ENCODE measurements at regions not wholly inside any gene's neighbourhood (a gene's known extent, or its start where the extent isn't known, plus 50 kb on each side); places are given as distances from the start of the nearest gene placed in this dataset.

DNA sequence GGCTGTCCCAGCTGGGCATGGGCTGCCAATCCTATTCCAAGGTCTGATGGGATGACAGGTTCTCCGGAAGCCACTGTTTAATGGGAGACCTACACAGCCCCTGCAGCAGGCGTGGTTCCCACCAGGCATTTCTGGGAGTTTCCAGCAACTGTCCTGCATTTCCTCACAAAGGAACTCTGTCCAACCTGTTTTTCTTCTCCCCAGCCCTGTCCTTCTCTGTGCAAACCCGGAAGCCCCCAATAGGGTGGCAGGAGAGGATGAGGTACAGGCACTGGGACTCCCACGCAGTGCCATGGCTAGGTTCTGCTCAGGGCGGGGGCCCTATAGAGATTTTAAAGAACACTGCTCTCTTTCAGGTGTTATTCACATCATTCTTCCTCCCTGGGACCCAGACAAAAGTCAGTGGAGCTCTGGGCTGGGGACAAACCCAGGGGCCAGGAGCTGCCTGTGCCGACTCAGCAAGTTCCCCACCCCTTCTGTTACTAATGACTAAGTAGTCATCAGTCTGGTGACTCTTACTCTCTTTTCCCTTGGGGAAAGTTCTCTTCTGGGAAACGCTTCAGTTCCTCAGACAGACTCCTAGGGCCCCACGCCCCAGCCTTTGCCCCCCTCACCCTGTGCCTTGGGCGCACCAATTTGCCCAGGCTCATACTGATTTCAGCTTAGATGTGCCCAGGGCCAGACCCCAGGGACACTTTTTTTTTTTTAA, 97.7 kb downstream of the CD47 start:
- Histone ChIP-seq H3K4me3 (no peak overlapping the region), H3K36me3 (replicated peaks) (no peaks in the 10 kb centered on the region), H3K27me3 (ENCODE audit: low read depth) (no peaks in the 10 kb centered on the region), H3K9me3 (no peaks in the 10 kb centered on the region), H3K4me1 (no peaks in the 10 kb centered on the region; the same call in 1 of the 2 replicates)
- in situ Hi-C loops (cut with MboI; ENCODE audit: low sequenced_read_pairs): no loop called here
- no peak for DNase-seq (ENCODE audit: low spot score in 2 of 2)

DNA sequence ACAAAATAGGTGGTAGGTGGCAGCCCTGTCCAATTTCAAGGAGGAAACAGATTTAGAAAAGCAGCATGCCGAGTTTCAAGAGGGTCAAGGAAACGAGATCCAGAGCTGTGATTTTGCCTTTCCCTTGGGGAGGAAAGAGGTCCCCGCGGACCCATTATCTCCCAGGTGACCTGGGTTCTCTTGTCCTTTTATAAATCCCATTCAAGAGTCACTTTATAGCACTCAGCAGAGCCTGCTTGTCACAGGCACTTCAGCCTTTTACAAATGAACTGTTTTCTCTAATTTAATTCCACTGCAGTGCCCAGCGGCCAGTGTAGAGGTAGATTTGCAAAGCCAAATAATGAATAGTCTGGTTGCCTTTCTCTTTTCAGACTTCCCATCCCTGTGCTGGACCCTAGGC, 99.9 kb downstream of the CD47 start:
- DNase-seq (ENCODE audit: low spot score in 2 of 2): no peak
- Histone ChIP-seq H3K9me3 (no peaks in the 10 kb centered on the region), H3K36me3 (replicated peaks) (no peaks in the 10 kb centered on the region), H3K4me3 (no peak overlapping the region), H3K4me1 (no peaks in the 10 kb centered on the region), H3K27me3 (ENCODE audit: low read depth) (no peaks in the 10 kb centered on the region)
- in situ Hi-C loops (cut with MboI; ENCODE audit: low sequenced_read_pairs): no loop called here

DNA sequence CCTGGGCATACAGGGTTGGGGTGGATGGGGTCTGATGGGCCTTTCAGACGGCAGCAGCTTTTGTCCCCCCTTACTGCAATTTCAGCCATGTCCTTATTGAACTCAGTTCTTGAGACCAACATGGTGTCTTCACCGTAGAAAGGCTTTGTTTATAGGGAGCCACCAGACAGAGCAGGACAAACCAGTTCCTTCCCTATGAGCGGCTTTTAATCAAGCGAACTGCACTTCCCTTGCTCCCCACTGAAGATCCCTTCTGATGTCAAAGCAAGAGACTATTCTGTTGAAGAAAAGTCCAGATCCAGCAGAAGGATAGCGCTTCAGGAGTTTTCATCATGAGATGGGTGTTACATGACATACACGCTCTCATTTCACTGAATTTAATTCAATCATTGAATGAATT, 100.4 kb downstream of the CD47 start:
- Histone ChIP-seq H3K27me3 (ENCODE audit: low read depth) (no peaks in the 10 kb centered on the region), H3K36me3 (replicated peaks) (no peaks in the 10 kb centered on the region), H3K4me3 (no peak overlapping the region), H3K9me3 (no peaks in the 10 kb centered on the region), H3K4me1 (no peaks in the 10 kb centered on the region)
- in situ Hi-C loops (cut with MboI; ENCODE audit: low sequenced_read_pairs): no loop called here
- no peak for DNase-seq (ENCODE audit: low spot score in 2 of 2)

DNA sequence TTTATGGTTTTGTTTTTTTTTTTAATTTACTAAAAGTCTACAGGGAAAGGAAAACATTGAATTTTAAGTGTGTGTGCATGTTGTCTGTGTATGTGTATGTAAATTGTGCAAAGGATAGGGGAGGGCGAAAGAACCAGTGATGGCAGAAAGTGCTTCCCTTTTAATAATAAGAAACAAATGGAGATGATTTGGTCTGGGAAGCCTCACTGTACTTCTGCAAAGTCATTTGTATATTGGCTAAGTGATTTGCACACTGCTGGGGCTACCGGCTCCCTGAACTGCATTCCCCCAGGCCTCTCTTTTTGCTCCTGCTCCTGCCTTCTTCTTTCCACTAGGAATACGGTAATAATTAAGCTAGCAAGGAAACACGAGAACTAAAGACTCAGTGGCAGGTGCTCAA, 101.2 kb downstream of the CD47 start:
- Histone ChIP-seq H3K9me3 (no peaks in the 10 kb centered on the region), H3K36me3 (replicated peaks) (no peaks in the 10 kb centered on the region), H3K4me3 (no peak overlapping the region), H3K4me1 (no peaks in the 10 kb centered on the region; the same call in 1 of the 2 replicates), H3K27me3 (ENCODE audit: low read depth) (no peaks in the 10 kb centered on the region)
- in situ Hi-C loops (cut with MboI; ENCODE audit: low sequenced_read_pairs): no loop called here
- no peak for DNase-seq (ENCODE audit: low spot score in 2 of 2)

DNA sequence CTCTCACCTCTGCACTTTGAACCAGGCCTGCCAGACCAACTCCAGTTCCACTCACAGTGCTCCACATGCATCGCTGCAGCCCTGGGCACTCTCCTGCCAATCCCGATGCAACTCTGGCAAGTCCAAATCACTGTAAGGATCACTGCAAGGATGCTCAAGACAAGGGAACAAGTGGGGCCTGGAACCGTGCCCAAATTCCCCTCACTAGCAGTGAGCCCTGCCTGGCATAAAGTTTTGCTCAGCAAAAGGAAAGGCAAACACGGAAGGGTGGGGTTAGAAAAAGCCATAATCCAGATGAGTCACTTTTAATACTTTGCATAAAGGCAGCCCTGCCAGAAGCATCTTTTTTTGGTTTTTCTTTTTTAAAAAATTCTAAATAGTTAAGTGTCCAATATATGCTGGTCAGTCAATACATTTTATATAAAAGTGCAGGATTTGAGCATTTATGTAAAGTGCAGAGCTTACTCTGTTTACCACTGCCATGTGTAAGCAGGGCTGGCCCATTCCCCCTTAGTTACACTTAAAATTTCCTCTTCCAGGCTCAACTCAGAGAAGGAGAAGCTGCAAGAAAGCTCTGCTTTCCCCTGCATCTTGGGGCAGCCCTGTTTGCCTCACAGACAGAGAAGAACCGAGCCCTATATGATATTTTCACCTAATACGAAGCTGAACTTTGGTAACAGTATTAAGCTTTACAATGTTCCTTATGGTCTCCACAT, 102.2 kb downstream of the CD47 start:
- Histone ChIP-seq H3K27me3 (ENCODE audit: low read depth) (no peaks in the 10 kb centered on the region), H3K9me3 (no peaks in the 10 kb centered on the region), H3K4me3 (no peak overlapping the region), H3K4me1 (no peaks in the 10 kb centered on the region; the same call in 1 of the 2 replicates), H3K36me3 (replicated peaks) (no peaks in the 10 kb centered on the region)
- peak; percentile 3 to 63 for DNase-seq (ENCODE audit: low spot score in 2 of 2)
- in situ Hi-C loops (cut with MboI; ENCODE audit: low sequenced_read_pairs): no loop called here

DNA sequence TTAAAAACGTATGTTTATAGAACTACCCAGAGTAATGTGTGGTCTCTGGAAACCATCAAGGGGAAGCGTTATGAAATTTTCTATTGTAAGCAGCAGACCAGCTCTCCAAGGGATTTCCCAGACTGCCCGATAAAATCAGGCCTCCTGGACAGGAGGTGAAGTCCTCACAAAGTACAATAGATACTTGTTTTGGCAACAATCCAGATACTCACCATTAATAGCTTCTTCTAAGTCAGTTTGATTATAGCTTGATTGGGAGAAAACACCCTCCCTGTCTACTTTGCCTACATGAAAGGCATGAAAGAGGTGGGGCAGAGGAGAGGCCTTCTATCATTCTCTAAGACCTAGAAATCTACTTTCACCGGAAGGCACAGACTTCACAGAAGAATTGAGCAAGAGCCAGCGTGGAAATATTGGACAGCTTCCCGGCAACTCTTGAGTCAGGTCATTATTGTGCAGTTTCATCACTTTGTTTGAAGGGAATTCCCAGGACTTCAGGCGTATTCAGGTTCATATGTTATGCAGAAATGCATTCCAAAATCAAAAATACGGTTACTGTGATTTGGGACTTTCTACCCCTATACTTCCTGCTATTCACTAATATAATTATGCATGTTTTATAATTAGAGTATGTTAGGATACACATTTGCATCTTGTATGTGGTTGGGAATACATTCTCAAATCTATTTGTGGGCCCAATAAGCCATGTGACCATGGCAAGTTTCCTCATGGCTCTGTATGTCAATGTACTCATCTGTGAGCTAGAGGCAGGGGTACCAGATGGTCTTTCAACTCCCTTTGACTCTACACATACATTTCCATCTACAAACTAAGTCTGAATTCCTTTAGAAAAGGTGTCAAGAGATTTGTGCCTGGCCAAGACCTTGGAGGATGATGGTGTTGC, 103.5 kb downstream of the CD47 start:
- Histone ChIP-seq H3K27me3 (ENCODE audit: low read depth) (no peaks in the 10 kb centered on the region), H3K4me1 (no peaks in the 10 kb centered on the region; the same call in 1 of the 2 replicates), H3K36me3 (replicated peaks) (no peaks in the 10 kb centered on the region), H3K9me3 (no peaks in the 10 kb centered on the region), H3K4me3 (no peak overlapping the region)
- DNase-seq (ENCODE audit: low spot score in 2 of 2): no peak
- in situ Hi-C loops (cut with MboI; ENCODE audit: low sequenced_read_pairs): no loop called here

DNA sequence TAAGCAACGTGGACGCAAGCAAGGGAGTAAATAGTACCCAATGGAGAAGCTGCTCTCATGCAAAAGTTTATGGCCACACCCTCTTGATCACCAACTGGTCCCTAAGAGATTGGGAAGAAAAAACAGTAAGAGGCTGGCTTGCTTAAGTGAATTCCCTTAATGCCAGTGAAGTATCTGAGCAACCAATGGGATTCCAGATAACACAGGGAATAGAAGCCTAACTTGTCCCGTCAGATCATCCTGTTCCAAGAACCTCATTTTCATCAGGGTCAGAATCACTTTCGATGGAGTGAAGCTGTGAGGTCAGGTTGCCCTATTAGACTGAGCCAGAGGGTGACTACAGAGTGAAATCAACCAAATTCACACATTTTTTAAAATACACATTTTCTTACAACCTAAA, 104.3 kb downstream of the CD47 start:
- Histone ChIP-seq H3K27me3 (ENCODE audit: low read depth) (no peaks in the 10 kb centered on the region), H3K4me1 (no peaks in the 10 kb centered on the region; the same call in 1 of the 2 replicates), H3K4me3 (no peak overlapping the region), H3K9me3 (no peaks in the 10 kb centered on the region), H3K36me3 (replicated peaks) (no peaks in the 10 kb centered on the region)
- DNase-seq (ENCODE audit: low spot score in 2 of 2): no peak
- in situ Hi-C loops (cut with MboI; ENCODE audit: low sequenced_read_pairs): no loop called here

DNA sequence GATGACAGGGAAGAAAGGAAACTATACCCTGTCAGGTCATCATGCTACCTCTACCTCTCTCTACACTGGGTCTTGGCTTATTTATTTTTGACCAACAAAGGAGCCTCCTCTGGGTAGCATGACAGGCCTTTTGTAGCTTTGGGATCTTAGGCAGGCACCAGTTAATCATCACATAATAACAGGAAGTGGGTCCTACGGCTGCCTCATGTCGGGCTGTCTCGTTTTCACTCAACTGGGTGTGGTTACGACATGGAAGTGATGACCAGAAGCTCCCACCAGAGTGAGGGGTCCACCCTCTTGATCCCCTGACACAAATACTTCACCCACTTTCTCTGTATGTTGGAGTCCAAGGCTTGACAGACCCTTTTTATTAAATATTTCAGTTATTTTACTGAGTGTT, 105.3 kb downstream of the CD47 start:
- Histone ChIP-seq H3K27me3 (ENCODE audit: low read depth) (no peaks in the 10 kb centered on the region), H3K4me1 (no peaks in the 10 kb centered on the region; the same call in 1 of the 2 replicates), H3K4me3 (no peak overlapping the region), H3K9me3 (no peaks in the 10 kb centered on the region), H3K36me3 (replicated peaks) (no peaks in the 10 kb centered on the region)
- no peak for DNase-seq (ENCODE audit: low spot score in 2 of 2)
- in situ Hi-C loops (cut with MboI; ENCODE audit: low sequenced_read_pairs): no loop called here

DNA sequence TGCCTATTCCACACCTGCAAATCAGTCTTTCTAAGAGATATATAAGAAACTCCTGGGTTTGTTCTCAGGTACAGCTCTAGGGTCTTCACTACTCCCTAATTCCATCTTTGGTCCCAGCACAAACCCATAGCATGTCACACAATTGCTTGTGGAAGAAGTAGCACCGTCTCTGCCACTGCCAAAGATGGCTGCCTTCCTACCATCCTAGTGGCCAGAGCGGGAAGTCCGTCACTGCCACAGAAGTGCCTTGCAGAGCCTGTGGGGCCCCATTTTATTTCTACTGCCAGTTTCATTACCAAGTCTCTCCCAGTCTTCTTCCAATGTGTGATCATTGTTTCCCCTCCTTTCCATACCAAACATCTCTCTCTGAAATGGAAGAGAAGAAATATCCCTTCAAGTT, 107.6 kb downstream of the CD47 start:
- Histone ChIP-seq H3K27me3 (ENCODE audit: low read depth) (no peaks in the 10 kb centered on the region), H3K4me3 (no peak overlapping the region), H3K9me3 (no peaks in the 10 kb centered on the region), H3K36me3 (replicated peaks) (no peaks in the 10 kb centered on the region), H3K4me1 (no peaks in the 10 kb centered on the region; the same call in 1 of the 2 replicates)
- in situ Hi-C loops (cut with MboI; ENCODE audit: low sequenced_read_pairs): no loop called here
- no peak for DNase-seq (ENCODE audit: low spot score in 2 of 2)

DNA sequence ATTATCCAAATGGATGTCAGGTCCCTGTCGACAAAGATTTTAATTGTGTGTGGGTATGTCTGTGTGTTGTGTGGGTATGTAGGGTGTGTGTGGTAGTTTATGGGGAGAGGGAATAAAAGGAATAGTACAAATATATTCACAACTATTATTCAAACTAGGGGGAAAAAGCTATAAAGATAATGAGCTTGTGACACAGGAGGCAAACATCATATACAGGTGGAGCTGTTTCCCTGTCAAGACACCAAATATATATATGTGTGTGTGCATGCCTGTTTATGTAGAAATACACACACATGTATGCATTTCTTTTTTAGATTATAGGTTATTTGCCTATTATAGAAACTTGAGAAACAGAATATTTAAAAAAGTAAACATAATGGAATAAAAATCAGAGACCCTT, 108.7 kb downstream of the CD47 start:
- Histone ChIP-seq H3K4me1 (no peaks in the 10 kb centered on the region; the same call in 1 of the 2 replicates), H3K4me3 (no peak overlapping the region), H3K27me3 (ENCODE audit: low read depth) (no peaks in the 10 kb centered on the region), H3K36me3 (replicated peaks) (no peaks in the 10 kb centered on the region), H3K9me3 (no peaks in the 10 kb centered on the region)
- no peak for DNase-seq (ENCODE audit: low spot score in 2 of 2)
- in situ Hi-C loops (cut with MboI; ENCODE audit: low sequenced_read_pairs): no loop called here

DNA sequence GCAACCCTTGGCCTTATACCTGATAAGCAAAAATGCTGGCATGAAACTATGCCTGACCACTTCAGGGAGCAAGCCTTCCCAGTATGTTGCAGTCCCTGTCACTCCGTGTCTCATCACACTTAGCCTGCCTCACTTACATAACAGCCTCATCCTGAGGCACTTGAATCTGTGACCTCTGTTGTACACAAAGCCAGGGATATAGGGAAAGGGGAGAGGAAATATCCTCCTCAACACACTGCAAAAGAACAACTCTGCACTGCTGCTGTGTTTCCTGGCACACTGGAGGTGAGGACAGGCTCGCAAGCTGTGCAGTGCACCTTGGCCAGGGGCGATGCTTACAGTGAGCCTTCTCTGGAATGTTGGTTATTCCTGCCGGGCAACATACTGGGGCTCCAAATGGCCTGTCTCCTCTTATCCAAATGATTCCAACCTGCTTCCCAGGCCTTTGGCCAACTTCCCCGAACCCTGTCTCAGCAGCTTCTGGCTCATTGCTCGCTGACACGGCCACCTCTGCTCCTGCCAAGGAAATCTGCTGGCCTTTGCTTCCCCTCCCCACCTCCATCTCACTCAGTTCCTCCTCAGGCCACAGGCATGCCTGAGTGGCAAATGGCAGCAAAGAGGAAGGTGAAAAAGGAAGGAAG, 109.2 kb downstream of the CD47 start:
- Histone ChIP-seq H3K36me3 (replicated peaks) (no peaks in the 10 kb centered on the region), H3K27me3 (ENCODE audit: low read depth) (no peaks in the 10 kb centered on the region), H3K4me1 (no peaks in the 10 kb centered on the region; the same call in 1 of the 2 replicates), H3K4me3 (no peak overlapping the region), H3K9me3 (no peaks in the 10 kb centered on the region)
- in situ Hi-C loops (cut with MboI; ENCODE audit: low sequenced_read_pairs): no loop called here
- no peak for DNase-seq (ENCODE audit: low spot score in 2 of 2)

DNA sequence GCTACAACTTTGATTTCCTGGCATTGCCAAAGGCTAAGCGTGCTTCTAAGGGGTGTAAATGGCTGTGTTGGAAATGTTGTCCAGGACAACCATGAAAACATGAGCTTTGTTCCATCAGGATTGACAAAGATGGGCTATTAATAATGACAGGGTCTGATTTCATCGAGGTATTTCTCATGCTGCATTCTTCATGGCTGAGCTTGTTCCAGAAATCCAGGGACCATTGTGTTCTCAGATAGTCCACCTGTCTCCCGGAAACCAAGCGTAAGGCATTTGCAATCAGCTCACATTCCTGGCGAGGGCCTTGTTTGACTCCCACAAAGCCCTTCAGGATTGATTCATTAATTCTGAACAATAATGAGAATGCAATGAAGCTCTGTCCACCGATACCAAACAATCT, 111.3 kb downstream of the CD47 start:
- Histone ChIP-seq H3K27me3 (ENCODE audit: low read depth) (no peaks in the 10 kb centered on the region), H3K9me3 (no peaks in the 10 kb centered on the region), H3K36me3 (replicated peaks) (no peaks in the 10 kb centered on the region), H3K4me1 (no peaks in the 10 kb centered on the region), H3K4me3 (no peak overlapping the region)
- DNase-seq (ENCODE audit: low spot score in 2 of 2): no peak
- in situ Hi-C loops (cut with MboI; ENCODE audit: low sequenced_read_pairs): no loop called here

Data from HAP-1 (cell line).